DMS79 (cell line): ENCODE measurements at regions not wholly inside any gene's neighbourhood (a gene's known extent, or its start where the extent isn't known, plus 50 kb on each side); places are given as distances from the start of the nearest gene placed in this dataset.
A peak's percentile ranks its signal among the peaks of the same experiment; 100 is the strongest.
"Not testable (repeated sequence)": the region's sequence is repeated elsewhere in the genome, so short reads cannot be mapped to it uniquely, and the experiment has no call there.

Source experiments
- DNase-seq: peaks from one replicate; lab custom pipeline; 2025; lab: John Stamatoyannopoulos, UW

- no peak for DNase-seq
Measured at GRCh38 chr7:149682038-149682437, 91.3 kb downstream of the ZNF467 start.

GRCh38 chr7:149681274-149681673 is 92.1 kb downstream of the ZNF467 start:
- DNase-seq = no peak

GRCh38 chr7:149680331-149681025 is 92.9 kb downstream of the ZNF467 start:
- no peak for DNase-seq

GRCh38 chr7:149674728-149675385 is 98.5 kb downstream of the ZNF467 start:
- not testable (repeated sequence) for DNase-seq

GRCh38 chr7:149673006-149673405 is 100.4 kb downstream of the ZNF467 start:
- no peak for DNase-seq

GRCh38 chr7:149670288-149670687 is 103.1 kb downstream of the ZNF467 start:
- DNase-seq = peak; percentile 2

- no peak for DNase-seq
Measured at GRCh38 chr7:149669121-149669818, 104.1 kb downstream of the ZNF467 start.

GRCh38 chr7:149666360-149666945 is 106.9 kb downstream of the ZNF467 start:
- no peak for DNase-seq

- not testable (repeated sequence) for DNase-seq
Measured at GRCh38 chr7:149665618-149666017, 107.8 kb downstream of the ZNF467 start.

- no peak for DNase-seq
Measured at GRCh38 chr7:149664666-149665065, 108.7 kb downstream of the ZNF467 start.

- DNase-seq = no peak
Measured at GRCh38 chr7:149664176-149664575, 109.2 kb downstream of the ZNF467 start.

- DNase-seq = no peak
Measured at GRCh38 chr7:149662591-149663095, 110.7 kb downstream of the ZNF467 start.

- no peak for DNase-seq
Measured at GRCh38 chr7:149655784-149656183, 117.6 kb downstream of the ZNF467 start.

GRCh38 chr7:149654588-149654987 is 118.8 kb downstream of the ZNF467 start:
- DNase-seq = no peak

GRCh38 chr7:149650190-149650589 is 123.2 kb downstream of the ZNF467 start:
- DNase-seq = not testable (repeated sequence)

- no peak for DNase-seq
Measured at GRCh38 chr7:149644754-149645153, 128.6 kb downstream of the ZNF467 start.

GRCh38 chr7:149642589-149642988 is 130.8 kb downstream of the ZNF467 start:
- DNase-seq = no peak

- no peak for DNase-seq
Measured at GRCh38 chr7:149638566-149639320, 134.6 kb downstream of the ZNF467 start.

- no peak for DNase-seq
Measured at GRCh38 chr7:149637911-149638565, 135.3 kb downstream of the ZNF467 start.

- no peak for DNase-seq
Measured at GRCh38 chr7:149635561-149636329, 137.6 kb downstream of the ZNF467 start.
